AG10803 (cell line): ENCODE measurements at regions not wholly inside any gene's neighbourhood (a gene's known extent, or its start where the extent isn't known, plus 50 kb on each side); places are given as distances from the start of the nearest gene placed in this dataset.
A peak's percentile ranks its signal among the peaks of the same experiment; 100 is the strongest.

Experiments
- DNase-seq: peaks from one replicate; pipeline ENCODE4 v3.0.0; 2010; ENCODE audit warnings: low read depth
- H3K4me3 ChIP-seq: 2 replicates; pipeline ENCODE4 v1.5.1; 2011; ENCODE audit warnings: mild to moderate bottlenecking, low read length, control low read depth
- TF ChIP-seq, protein P1 (sequence below): conservative IDR thresholded peaks from 2 replicates; pipeline ENCODE4 v1.5.1; 2011; ENCODE audit warnings: mild to moderate bottlenecking, low read length, control low read depth, inconsistent platforms

- TF ChIP-seq, protein P1, sequence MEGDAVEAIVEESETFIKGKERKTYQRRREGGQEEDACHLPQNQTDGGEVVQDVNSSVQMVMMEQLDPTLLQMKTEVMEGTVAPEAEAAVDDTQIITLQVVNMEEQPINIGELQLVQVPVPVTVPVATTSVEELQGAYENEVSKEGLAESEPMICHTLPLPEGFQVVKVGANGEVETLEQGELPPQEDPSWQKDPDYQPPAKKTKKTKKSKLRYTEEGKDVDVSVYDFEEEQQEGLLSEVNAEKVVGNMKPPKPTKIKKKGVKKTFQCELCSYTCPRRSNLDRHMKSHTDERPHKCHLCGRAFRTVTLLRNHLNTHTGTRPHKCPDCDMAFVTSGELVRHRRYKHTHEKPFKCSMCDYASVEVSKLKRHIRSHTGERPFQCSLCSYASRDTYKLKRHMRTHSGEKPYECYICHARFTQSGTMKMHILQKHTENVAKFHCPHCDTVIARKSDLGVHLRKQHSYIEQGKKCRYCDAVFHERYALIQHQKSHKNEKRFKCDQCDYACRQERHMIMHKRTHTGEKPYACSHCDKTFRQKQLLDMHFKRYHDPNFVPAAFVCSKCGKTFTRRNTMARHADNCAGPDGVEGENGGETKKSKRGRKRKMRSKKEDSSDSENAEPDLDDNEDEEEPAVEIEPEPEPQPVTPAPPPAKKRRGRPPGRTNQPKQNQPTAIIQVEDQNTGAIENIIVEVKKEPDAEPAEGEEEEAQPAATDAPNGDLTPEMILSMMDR, result no peak
- DNase-seq, result no peak
These were observed 484.8 kb downstream of the MBD2 start for GRCh38 chr18:53739700-53740099.

DNA sequence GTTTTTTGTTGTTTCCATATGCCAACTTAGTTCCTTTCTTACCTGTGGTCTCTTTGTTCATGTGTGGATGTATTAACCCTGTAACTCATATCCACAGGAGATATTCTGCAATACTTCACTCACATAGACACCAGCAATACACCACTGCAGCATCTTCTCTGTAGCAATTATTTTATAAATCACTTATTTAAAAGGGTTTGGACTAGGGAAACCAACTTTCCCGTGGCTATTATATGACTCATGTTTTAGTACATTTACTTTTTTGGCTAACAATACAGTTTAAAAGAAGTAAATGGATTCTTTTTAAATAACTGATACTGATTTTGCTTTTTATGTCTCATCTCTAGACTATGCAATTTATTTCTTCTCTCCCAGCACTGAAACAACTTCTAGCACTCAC, 488.9 kb downstream of the MBD2 start:
- H3K4me3 ChIP-seq, result no peak overlapping the region
- DNase-seq, result no peak
- TF ChIP-seq, protein P1, result no peak

More at GRCh38 chr18:53739700-53740099, 484.8 kb downstream of the MBD2 start:
- no peak overlapping the region for H3K4me3 ChIP-seq

DNA sequence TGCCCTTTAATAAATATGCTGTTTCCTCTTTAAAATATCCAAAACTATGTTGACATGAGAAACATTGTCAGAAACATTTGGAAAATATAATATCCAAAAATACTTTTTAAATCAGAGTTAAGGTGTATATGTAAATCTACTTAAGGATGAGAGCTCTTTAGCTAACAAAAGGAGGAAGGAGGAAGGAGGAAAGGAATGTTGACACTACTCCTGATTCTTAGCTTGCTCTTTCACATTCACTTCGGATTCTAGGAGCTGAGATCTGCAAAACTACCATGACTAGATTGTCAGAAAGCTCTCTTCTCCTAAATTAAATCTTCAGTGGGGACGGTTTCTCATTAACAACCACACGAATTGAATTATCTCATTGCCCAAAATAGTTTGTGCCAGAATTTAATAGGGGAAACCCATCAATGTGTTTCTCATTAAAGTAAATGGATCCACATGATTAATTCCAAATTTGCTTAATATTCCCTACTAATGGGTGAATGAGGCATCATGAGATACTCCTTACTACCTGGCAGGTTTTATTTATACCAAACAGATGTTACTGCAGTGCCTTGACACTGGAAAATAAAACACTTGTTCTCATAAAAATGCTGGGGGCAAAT, 509.1 kb downstream of the MBD2 start:
- DNase-seq, result no peak
- TF ChIP-seq, protein P1, result no peak
- no peak overlapping the region for H3K4me3 ChIP-seq

DNA sequence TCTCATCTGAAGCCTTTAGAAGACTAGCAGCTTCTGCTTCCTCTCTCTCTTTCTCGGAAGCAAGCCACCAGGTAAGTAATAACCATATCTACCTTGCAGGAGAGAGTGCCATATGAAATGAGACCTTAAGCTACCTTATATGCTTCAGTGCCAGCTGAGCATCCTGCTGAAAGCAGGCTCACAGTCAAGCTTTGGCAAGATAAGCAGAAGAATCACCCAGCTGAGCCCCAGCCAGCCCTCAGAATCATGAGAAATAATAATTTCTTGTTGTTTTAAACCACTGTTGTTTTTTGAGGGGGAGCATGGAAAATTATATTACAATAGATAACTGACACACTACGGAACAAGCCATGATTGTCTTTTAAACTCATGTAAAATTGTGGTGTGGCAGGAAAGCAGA, 514.4 kb downstream of the MBD2 start:
- TF ChIP-seq, protein P1, result no peak
- no peak for DNase-seq
- no peak overlapping the region for H3K4me3 ChIP-seq

- TF ChIP-seq, protein P1, result no peak
- no peak overlapping the region for H3K4me3 ChIP-seq
- DNase-seq, result no peak
These were observed 522.0 kb downstream of the MBD2 start for GRCh38 chr18:53702480-53702879.

GRCh38 chr18:53701697-53702096, 522.8 kb downstream of the MBD2 start:
- no peak for DNase-seq
- TF ChIP-seq, protein P1, result no peak
- no peak overlapping the region for H3K4me3 ChIP-seq

- DNase-seq, result peak; percentile 37
- TF ChIP-seq, protein P1, result peak; percentile 67
- no peak overlapping the region for H3K4me3 ChIP-seq
These were observed 525.6 kb downstream of the MBD2 start for GRCh38 chr18:53698907-53699306.
